PC-3 (cell line): ENCODE measurements at regions not wholly inside any gene's neighbourhood (a gene's known extent, or its start where the extent isn't known, plus 50 kb on each side); places are given as distances from the start of the nearest gene placed in this dataset.

Experiments
- ATAC-seq: fragments of 200-7000 bp; cut with Tn5 transposase; 2 replicates; pipeline ENCODE4 v1.9.1; 2020; ENCODE audit warnings: mild to moderate bottlenecking, moderate library complexity
- BruUV-seq: library from RNA; stranded (reverse); fragments of 400-500 nt; replicated peaks from 2 replicates; lab custom pipeline; 2021; lab: Mats Ljungman, UMichigan
- CTCF ChIA-PET: fragments of 300-600 bp; sonication (Branson Sonifier 250); formaldehyde crosslinking; loops from one replicate; lab custom pipeline; 2022; ENCODE audit warnings: antibody characterized with exemption; lab: Charles Lee
- POLR2A ChIA-PET: fragments of 300-600 bp; sonication (Branson Sonifier 250); formaldehyde crosslinking; loops from one replicate; lab custom pipeline; 2022; ENCODE audit warnings: antibody characterized with exemption; ENCODE audit not compliant: unreplicated experiment; lab: Charles Lee
- DNase-seq: peaks from one replicate; pipeline ENCODE4 v3.0.0-alpha.2; 2015
- H2AFZ ChIP-seq: fragments of 300-600 bp; sonication (generic); 2 replicates; pipeline ENCODE4 v1.6.0; 2016; ENCODE audit warnings: antibody characterized with exemption, low read length
- H3F3A ChIP-seq: fragments of 300-600 bp; sonication (generic); one replicate; pipeline ENCODE4 v1.6.0; 2017; ENCODE audit warnings: antibody characterized with exemption, low read length, control low read depth, mild to moderate bottlenecking; ENCODE audit not compliant: unreplicated experiment
- H3K27ac ChIP-seq: fragments of 300-600 bp; sonication (generic); 2 replicates; pipeline ENCODE4 v1.5.1; 2016; ENCODE audit warnings: mild to moderate bottlenecking, low read length
- H3K27me3 ChIP-seq: fragments of 300-600 bp; sonication (generic); 2 replicates; pipeline ENCODE4 v1.6.1; 2016; ENCODE audit warnings: low read length, mixed read lengths
- H3K36me3 ChIP-seq: fragments of 300-600 bp; sonication (generic); 2 replicates; pipeline ENCODE4 v1.6.1; 2016; ENCODE audit warnings: low read depth, mixed run types, low read length, mixed read lengths
- H3K4me1 ChIP-seq: fragments of 300-600 bp; sonication (generic); 2 replicates; pipeline ENCODE4 v1.5.1; 2016; ENCODE audit warnings: low read length; ENCODE audit not compliant: insufficient read depth
- H3K4me2 ChIP-seq: fragments of 300-600 bp; sonication (generic); 2 replicates; pipeline ENCODE4 v1.6.0; 2016; ENCODE audit warnings: low read length
- H3K4me3 ChIP-seq: fragments of 300-600 bp; sonication (generic); 2 replicates; pipeline ENCODE4 v1.5.1; 2016; ENCODE audit warnings: mild to moderate bottlenecking, low read length, mixed read lengths
- H3K79me2 ChIP-seq: fragments of 300-600 bp; sonication (generic); 2 replicates; pipeline ENCODE4 v1.6.1; 2017; ENCODE audit warnings: low read length, mixed read lengths
- H3K9ac ChIP-seq: fragments of 300-600 bp; sonication (generic); 2 replicates; pipeline ENCODE4 v1.6.0; 2016; ENCODE audit warnings: mild to moderate bottlenecking, low read length
- H3K9me2 ChIP-seq: fragments of 300-600 bp; sonication (generic); replicated peaks from 2 replicates; pipeline ENCODE4 v1.6.1; 2016; ENCODE audit warnings: mixed run types, low read length, mixed read lengths
- H3K9me3 ChIP-seq: fragments of 300-600 bp; sonication (generic); 2 replicates; pipeline ENCODE4 v1.6.1; 2016; ENCODE audit warnings: low read length, mixed read lengths
- H4K20me1 ChIP-seq: fragments of 300-600 bp; sonication (generic); 2 replicates; pipeline ENCODE4 v1.6.1; 2016; ENCODE audit warnings: low read length, mixed read lengths
- CTCF ChIP-seq: fragments of 300-600 bp; sonication (generic); conservative IDR thresholded peaks from 2 replicates; pipeline ENCODE4 v1.5.1; 2017; ENCODE audit warnings: antibody characterized with exemption, low read depth, mild to moderate bottlenecking, low read length
- EZH2 ChIP-seq: fragments of 300-600 bp; sonication (generic); IDR thresholded peaks from one replicate; pipeline ENCODE4 v1.6.1; 2017; ENCODE audit warnings: antibody characterized with exemption, mild to moderate bottlenecking, low read length; ENCODE audit not compliant: unreplicated experiment
- EZH2phosphoT487 ChIP-seq: fragments of 300-600 bp; sonication (generic); IDR thresholded peaks from 2 replicates; pipeline ENCODE4 v1.6.1; 2018; ENCODE audit warnings: mild to moderate bottlenecking, antibody characterized with exemption, low read length, borderline replicate concordance
- intact Hi-C: fragments of 100-400 bp; cut with micrococcal nuclease; formaldehyde crosslinking; loops from 2 replicates; pipeline ENCODE4 v1.9.0; 2023

GRCh38 chr6:44500074-44500473 is 112.6 kb downstream of the CDC5L start:
- Histone ChIP-seq H4K20me1 (no peaks in the 10 kb centered on the region), H2AFZ (no peak overlapping the region), H3K9ac (no peak overlapping the region), H3K9me2 (no peaks in the 10 kb centered on the region), H3K27me3 (no peaks in the 10 kb centered on the region), H3F3A (no peaks in the 10 kb centered on the region), H3K4me1 (peaks cover 6% of the 10 kb centered on the region), H3K4me2 (no peak overlapping the region), H3K9me3 (no peaks in the 10 kb centered on the region), H3K79me2 (no peaks in the 10 kb centered on the region), H3K36me3 (no peaks in the 10 kb centered on the region), H3K27ac (no peak overlapping the region), H3K4me3 (no peak overlapping the region)
- BruUV-seq = no TSS peak
- DNase-seq = no peak
- TF ChIP-seq EZH2phosphoT487 = no peak
- no peak for TF ChIP-seq EZH2
- no peak for TF ChIP-seq CTCF
- POLR2A ChIA-PET = no interaction called here
- ATAC-seq = no peak
- CTCF ChIA-PET = no interaction called here
- intact Hi-C loops = no loop called here

GRCh38 chr6:44503471-44503870 is 116.0 kb downstream of the CDC5L start:
- no peak overlapping the region for H3K4me3 ChIP-seq
- H3K79me2 ChIP-seq = no peaks in the 10 kb centered on the region
- ChIA-PET CTCF (no interaction called here), POLR2A (no interaction called here)
- H3K36me3 ChIP-seq = no peaks in the 10 kb centered on the region
- H3K27me3 ChIP-seq = no peaks in the 10 kb centered on the region
- no peak overlapping the region for H3K27ac ChIP-seq
- TF ChIP-seq CTCF (no peak), EZH2phosphoT487 (no peak), EZH2 (no peak)
- no peaks in the 10 kb centered on the region for H3K9me3 ChIP-seq
- no peak overlapping the region for H2AFZ ChIP-seq
- BruUV-seq = no TSS peak
- DNase-seq (no peak), ATAC-seq (no peak)
- no peaks in the 10 kb centered on the region for H3F3A ChIP-seq
- H4K20me1 ChIP-seq = no peaks in the 10 kb centered on the region
- peaks cover 4% of the 10 kb centered on the region for H3K4me1 ChIP-seq
- H3K9ac ChIP-seq = no peak overlapping the region
- intact Hi-C loops = no loop called here
- 0 out of 2 replicates have a peak, but pooled peaks cover 4% of the 10 kb centered on the region for H3K9me2 ChIP-seq
- no peak overlapping the region for H3K4me2 ChIP-seq

GRCh38 chr6:44504301-44504791 is 116.8 kb downstream of the CDC5L start:
- Histone ChIP-seq H4K20me1 (no peaks in the 10 kb centered on the region), H3K9me2 (0 out of 2 replicates have a peak, but pooled peaks cover 4% of the 10 kb centered on the region), H3K4me3 (no peak overlapping the region), H3F3A (no peaks in the 10 kb centered on the region), H3K9me3 (no peaks in the 10 kb centered on the region), H3K36me3 (no peaks in the 10 kb centered on the region), H3K4me1 (peaks cover 13% of the 10 kb centered on the region), H2AFZ (no peak overlapping the region), H3K9ac (no peak overlapping the region), H3K27ac (no peak overlapping the region), H3K79me2 (no peaks in the 10 kb centered on the region), H3K27me3 (no peaks in the 10 kb centered on the region), H3K4me2 (no peak overlapping the region)
- no peak for ATAC-seq
- no TSS peak for BruUV-seq
- ChIA-PET POLR2A (no interaction called here), CTCF (interaction anchor here (0.5 kb wide), 1 partner anchor 88 kb away, joined by 4 read pairs; no protein-coding TSS in a partner anchor)
- no peak for DNase-seq
- TF ChIP-seq EZH2phosphoT487 (no peak), CTCF (no peak), EZH2 (no peak)
- intact Hi-C loops = no loop called here
